GM12864 (cell line): ENCODE measurements at regions not wholly inside any gene's neighbourhood (a gene's known extent, or its start where the extent isn't known, plus 50 kb on each side); places are given as distances from the start of the nearest gene placed in this dataset.
"Not testable (repeated sequence)": the region's sequence is repeated elsewhere in the genome, so short reads cannot be mapped to it uniquely, and the experiment has no call there.

Experiments used
- DNase-seq: peaks from one replicate; pipeline ENCODE4 v3.0.0-alpha.2; 2011; ENCODE audit warnings: low read depth
- H3K4me3 ChIP-seq: 2 replicates; pipeline ENCODE4 v1.5.1; 2011; ENCODE audit warnings: mild to moderate bottlenecking, low read depth, low read length, control low read depth
- CTCF ChIP-seq: IDR thresholded peaks from 2 replicates; pipeline ENCODE4 v1.5.1; 2011; ENCODE audit warnings: low read depth, mild to moderate bottlenecking, moderate library complexity, low read length, control low read depth, inconsistent platforms; ENCODE audit errors: missing control alignments

- TF ChIP-seq CTCF, result no peak
- H3K4me3 ChIP-seq, result no peak overlapping the region
- no peak for DNase-seq
Observed at GRCh38 chr2:7559791-7560190, 642.6 kb downstream of the RNF144A start.

- H3K4me3 ChIP-seq, result no peak overlapping the region
- no peak for TF ChIP-seq CTCF
- no peak for DNase-seq
Observed at GRCh38 chr2:7566382-7566881, 649.2 kb downstream of the RNF144A start.

- not testable (repeated sequence) for DNase-seq
Observed at GRCh38 chr2:7567116-7567515, 649.9 kb downstream of the RNF144A start.

GRCh38 chr2:7567646-7568045 is 650.4 kb downstream of the RNF144A start:
- H3K4me3 ChIP-seq, result no peak overlapping the region
- DNase-seq, result peak; percentile 31
- TF ChIP-seq CTCF, result no peak

More at GRCh38 chr2:7567116-7567515, 649.9 kb downstream of the RNF144A start:
- not testable (repeated sequence) for H3K4me3 ChIP-seq

GRCh38 chr2:7570247-7570646 is 653.0 kb downstream of the RNF144A start:
- no peak for DNase-seq
- TF ChIP-seq CTCF, result no peak
- H3K4me3 ChIP-seq, result no peak overlapping the region

- no peak for DNase-seq
- TF ChIP-seq CTCF, result no peak
- no peak overlapping the region for H3K4me3 ChIP-seq
Observed at GRCh38 chr2:7571701-7572100, 654.5 kb downstream of the RNF144A start.

GRCh38 chr2:7572450-7572849 is 655.2 kb downstream of the RNF144A start:
- no peak for TF ChIP-seq CTCF
- DNase-seq, result no peak
- H3K4me3 ChIP-seq, result no peak overlapping the region

GRCh38 chr2:7573166-7573825 is 656.1 kb downstream of the RNF144A start:
- DNase-seq, result no peak
- no peak overlapping the region for H3K4me3 ChIP-seq
- no peak for TF ChIP-seq CTCF
